OCI-LY1 (cell line): ENCODE measurements at regions not wholly inside any gene's neighbourhood (a gene's known extent, or its start where the extent isn't known, plus 50 kb on each side); places are given as distances from the start of the nearest gene placed in this dataset.

Experiments used
- H2AFZ ChIP-seq: fragments of 200-600 bp; sonication (generic), shearing (Covaris generic); 2 replicates; pipeline ENCODE4 v1.6.0; 2014; ENCODE audit warnings: antibody characterized with exemption, mild to moderate bottlenecking, low read length
- H3F3A ChIP-seq: fragments of 200-600 bp; sonication (generic), shearing (Covaris generic); 2 replicates; pipeline ENCODE4 v1.6.0; 2014; ENCODE audit warnings: mild to moderate bottlenecking, antibody characterized with exemption, low read length, moderate library complexity; ENCODE audit not compliant: insufficient read depth
- H3K27ac ChIP-seq: fragments of 200-600 bp; sonication (generic); 2 replicates; pipeline ENCODE4 v1.5.1; 2014; ENCODE audit warnings: low read length, mixed run types, mild to moderate bottlenecking, low read depth; ENCODE audit not compliant: poor library complexity, severe bottlenecking
- H3K27me3 ChIP-seq: fragments of 200-600 bp; sonication (generic); 2 replicates; pipeline ENCODE4 v1.6.0; 2014; ENCODE audit warnings: antibody characterized with exemption, mild to moderate bottlenecking, low read length, moderate library complexity; ENCODE audit not compliant: insufficient read depth
- H3K36me3 ChIP-seq: fragments of 200-600 bp; sonication (generic); 2 replicates; pipeline ENCODE4 v1.6.1; 2014; ENCODE audit warnings: mild to moderate bottlenecking, antibody characterized with exemption, low read length, moderate library complexity, mixed read lengths; ENCODE audit not compliant: insufficient read depth
- H3K4me1 ChIP-seq: fragments of 200-600 bp; sonication (generic); 2 replicates; pipeline ENCODE4 v1.5.1; 2014; ENCODE audit warnings: mild to moderate bottlenecking, low read length, moderate library complexity; ENCODE audit not compliant: insufficient read depth, severe bottlenecking
- H3K4me2 ChIP-seq: fragments of 200-600 bp; sonication (generic), shearing (Covaris generic); 2 replicates; pipeline ENCODE4 v1.6.1; 2014; ENCODE audit warnings: low read length
- H3K4me3 ChIP-seq: fragments of 200-600 bp; sonication (generic); 2 replicates; pipeline ENCODE4 v1.5.1; 2014; ENCODE audit warnings: low read length, low read depth, mild to moderate bottlenecking, mixed read lengths; ENCODE audit not compliant: poor library complexity, severe bottlenecking
- H3K79me2 ChIP-seq: fragments of 200-600 bp; shearing (Covaris generic); 2 replicates; pipeline ENCODE4 v1.6.1; 2016; ENCODE audit warnings: mixed run types, low read length, mixed read lengths; ENCODE audit not compliant: insufficient read depth
- H3K9ac ChIP-seq: fragments of 200-600 bp; sonication (generic), shearing (Covaris generic); 2 replicates; pipeline ENCODE4 v1.6.1; 2014; ENCODE audit warnings: mild to moderate bottlenecking, low read length, mixed read lengths
- H3K9me2 ChIP-seq: fragments of 200-600 bp; sonication (generic), shearing (Covaris generic); 2 replicates; pipeline ENCODE4 v1.6.1; 2014; ENCODE audit warnings: low read depth, mild to moderate bottlenecking, low read length, mixed read lengths
- H3K9me3 ChIP-seq: fragments of 200-600 bp; shearing (Covaris generic); 2 replicates; pipeline ENCODE4 v1.6.1; 2014; ENCODE audit warnings: low read length, mixed read lengths
- H4K20me1 ChIP-seq: fragments of 200-600 bp; sonication (generic), shearing (Covaris generic); 2 replicates; pipeline ENCODE4 v1.6.0; 2016; ENCODE audit warnings: mild to moderate bottlenecking, low read length; ENCODE audit not compliant: insufficient read depth
- EZH2 ChIP-seq: fragments of 200-600 bp; sonication (generic), shearing (Covaris generic); IDR thresholded peaks from 2 replicates; pipeline ENCODE4 v1.8.0; 2017; ENCODE audit warnings: borderline replicate concordance, mixed run types, mild to moderate bottlenecking, antibody characterized with exemption, low read length, moderate library complexity, mixed read lengths
- TF ChIP-seq, protein P1 (sequence below): fragments of 200-600 bp; sonication (generic), shearing (Covaris generic); IDR thresholded peaks from 2 replicates; pipeline ENCODE4 v1.5.1; 2017; ENCODE audit warnings: mild to moderate bottlenecking, antibody characterized with exemption, low read length, moderate library complexity, mixed read lengths

DNA sequence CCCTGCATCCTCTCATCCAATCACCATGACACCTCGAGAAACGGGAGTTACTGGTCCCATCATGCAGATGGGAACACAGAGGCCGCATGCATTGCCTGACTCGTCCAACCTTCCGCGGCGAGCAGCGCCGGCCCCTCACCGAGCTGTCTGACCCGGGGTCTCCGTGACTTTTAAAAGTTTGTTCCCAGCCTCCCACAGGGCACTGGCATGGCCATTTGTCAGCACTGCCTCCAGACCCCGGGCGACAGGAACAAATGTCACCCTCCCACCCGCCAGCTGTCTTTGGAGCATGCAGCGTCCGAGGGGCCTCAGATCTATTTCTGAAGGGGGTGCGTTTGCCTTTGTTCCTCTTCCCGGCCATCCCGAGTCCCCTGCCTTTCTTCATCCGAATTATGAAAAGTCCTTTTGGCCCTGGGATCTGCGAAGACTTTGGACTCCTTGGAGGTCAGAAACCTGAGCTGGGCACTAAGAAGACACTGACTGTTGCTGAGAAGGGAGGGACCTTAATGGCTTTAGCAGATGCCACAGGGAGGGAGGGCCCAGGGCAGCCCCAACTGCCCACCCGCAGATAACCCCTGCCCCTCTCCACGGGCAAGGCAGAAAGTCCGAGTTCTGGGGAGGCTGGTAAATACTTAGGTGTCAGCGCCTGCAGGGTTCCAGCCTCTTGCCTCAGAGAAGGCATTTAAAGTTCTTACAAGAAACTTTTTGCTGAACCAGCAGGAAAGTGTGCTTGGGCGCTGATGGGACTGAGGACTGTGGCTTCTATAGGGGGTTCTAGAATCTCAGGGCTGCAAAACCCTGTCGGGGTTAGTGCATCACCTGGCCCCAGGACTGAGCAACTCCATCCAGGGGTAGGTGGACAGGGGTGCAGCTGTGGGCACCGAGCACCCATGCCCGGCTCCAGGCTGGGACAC is 348.1 kb downstream of the FOXL1 start:
- H3F3A ChIP-seq, result no peaks in the 10 kb centered on the region
- H3K27me3 ChIP-seq, result peaks cover 6% of the 10 kb centered on the region; the same call in 1 of the 2 replicates
- H2AFZ ChIP-seq, result no peak overlapping the region
- no peaks in the 10 kb centered on the region for H3K9me2 ChIP-seq
- H3K27ac ChIP-seq, result no peak overlapping the region
- no peak overlapping the region for H3K9ac ChIP-seq
- H3K79me2 ChIP-seq, result no peaks in the 10 kb centered on the region
- TF ChIP-seq, protein P1, sequence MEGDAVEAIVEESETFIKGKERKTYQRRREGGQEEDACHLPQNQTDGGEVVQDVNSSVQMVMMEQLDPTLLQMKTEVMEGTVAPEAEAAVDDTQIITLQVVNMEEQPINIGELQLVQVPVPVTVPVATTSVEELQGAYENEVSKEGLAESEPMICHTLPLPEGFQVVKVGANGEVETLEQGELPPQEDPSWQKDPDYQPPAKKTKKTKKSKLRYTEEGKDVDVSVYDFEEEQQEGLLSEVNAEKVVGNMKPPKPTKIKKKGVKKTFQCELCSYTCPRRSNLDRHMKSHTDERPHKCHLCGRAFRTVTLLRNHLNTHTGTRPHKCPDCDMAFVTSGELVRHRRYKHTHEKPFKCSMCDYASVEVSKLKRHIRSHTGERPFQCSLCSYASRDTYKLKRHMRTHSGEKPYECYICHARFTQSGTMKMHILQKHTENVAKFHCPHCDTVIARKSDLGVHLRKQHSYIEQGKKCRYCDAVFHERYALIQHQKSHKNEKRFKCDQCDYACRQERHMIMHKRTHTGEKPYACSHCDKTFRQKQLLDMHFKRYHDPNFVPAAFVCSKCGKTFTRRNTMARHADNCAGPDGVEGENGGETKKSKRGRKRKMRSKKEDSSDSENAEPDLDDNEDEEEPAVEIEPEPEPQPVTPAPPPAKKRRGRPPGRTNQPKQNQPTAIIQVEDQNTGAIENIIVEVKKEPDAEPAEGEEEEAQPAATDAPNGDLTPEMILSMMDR, result no peak
- TF ChIP-seq EZH2, result no peak
- no peak overlapping the region for H3K4me2 ChIP-seq
- H3K36me3 ChIP-seq, result no peaks in the 10 kb centered on the region
- no peak overlapping the region for H3K4me3 ChIP-seq
- H3K4me1 ChIP-seq, result no peaks in the 10 kb centered on the region
- H3K9me3 ChIP-seq, result no peaks in the 10 kb centered on the region
- no peaks in the 10 kb centered on the region for H4K20me1 ChIP-seq

DNA sequence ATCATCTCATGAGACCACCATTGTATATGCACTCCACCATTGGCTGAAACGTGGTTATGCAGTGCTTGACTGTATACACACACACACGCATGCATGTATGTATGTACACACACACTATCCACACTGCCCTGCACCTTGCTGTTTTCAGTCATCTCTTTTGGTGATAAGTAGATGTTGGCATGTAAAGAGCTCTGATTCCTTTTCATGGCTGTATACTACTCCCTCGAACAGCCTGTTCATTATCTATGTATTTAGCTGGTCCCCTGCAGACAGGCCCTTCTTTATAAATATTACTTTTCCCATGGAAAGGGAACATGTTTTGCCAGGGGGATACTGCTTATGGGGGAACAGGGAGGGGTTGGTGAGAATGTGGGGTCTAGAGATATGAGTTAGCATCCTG is 349.4 kb downstream of the FOXL1 start:
- H3K4me2 ChIP-seq, result no peak overlapping the region
- H2AFZ ChIP-seq, result no peak overlapping the region
- no peak overlapping the region for H3K4me3 ChIP-seq
- H3K79me2 ChIP-seq, result no peaks in the 10 kb centered on the region
- no peak overlapping the region for H3K27ac ChIP-seq
- H3K36me3 ChIP-seq, result no peaks in the 10 kb centered on the region
- H3K9me3 ChIP-seq, result no peaks in the 10 kb centered on the region
- H3K4me1 ChIP-seq, result no peaks in the 10 kb centered on the region
- no peak for TF ChIP-seq EZH2
- TF ChIP-seq, protein P1, result no peak
- H3K9me2 ChIP-seq, result no peaks in the 10 kb centered on the region
- no peaks in the 10 kb centered on the region for H4K20me1 ChIP-seq
- no peaks in the 10 kb centered on the region for H3F3A ChIP-seq
- H3K9ac ChIP-seq, result no peak overlapping the region
- H3K27me3 ChIP-seq, result peaks cover 10% of the 10 kb centered on the region; the same call in 1 of the 2 replicates

DNA sequence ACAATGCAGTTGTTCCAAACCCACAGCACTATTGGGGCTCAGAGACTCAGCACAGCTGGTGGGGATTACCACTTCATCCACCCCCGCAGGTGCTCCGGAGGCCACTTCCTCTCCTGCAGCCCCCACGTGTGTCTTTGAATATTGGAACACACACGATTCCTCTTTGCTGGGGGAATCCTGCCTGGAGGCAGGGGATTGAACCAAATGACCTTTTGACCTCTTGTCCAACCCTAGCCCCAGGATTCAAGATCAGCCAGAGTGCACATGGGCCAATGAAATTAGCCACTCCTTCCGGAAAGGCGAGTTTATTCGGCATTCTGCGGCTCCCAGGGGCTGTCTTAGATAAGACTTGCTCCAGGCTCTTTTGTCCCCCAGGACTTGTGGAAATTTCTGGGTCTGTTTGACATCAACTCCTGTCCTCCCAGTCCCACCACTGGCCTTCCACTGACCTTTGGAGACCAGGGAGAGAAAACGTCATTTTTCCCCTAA is 350.2 kb downstream of the FOXL1 start:
- H4K20me1 ChIP-seq, result no peaks in the 10 kb centered on the region
- no peaks in the 10 kb centered on the region for H3K9me2 ChIP-seq
- peaks cover 10% of the 10 kb centered on the region; the same call in 1 of the 2 replicates for H3K27me3 ChIP-seq
- H2AFZ ChIP-seq, result no peak overlapping the region
- TF ChIP-seq, protein P1, result no peak
- no peak overlapping the region for H3K4me3 ChIP-seq
- H3K9me3 ChIP-seq, result no peaks in the 10 kb centered on the region
- no peak overlapping the region for H3K4me2 ChIP-seq
- H3K4me1 ChIP-seq, result no peaks in the 10 kb centered on the region
- H3K27ac ChIP-seq, result no peak overlapping the region
- no peak overlapping the region for H3K9ac ChIP-seq
- H3K79me2 ChIP-seq, result no peaks in the 10 kb centered on the region
- no peaks in the 10 kb centered on the region for H3K36me3 ChIP-seq
- no peaks in the 10 kb centered on the region for H3F3A ChIP-seq
